DMS 273 (cell line): ENCODE measurements at regions not wholly inside any gene's neighbourhood (a gene's known extent, or its start where the extent isn't known, plus 50 kb on each side); places are given as distances from the start of the nearest gene placed in this dataset.

Experiments used
- DNase-seq: peaks from one replicate; lab custom pipeline; 2025; ENCODE audit not compliant: unreplicated experiment; lab: John Stamatoyannopoulos, UW

DNA sequence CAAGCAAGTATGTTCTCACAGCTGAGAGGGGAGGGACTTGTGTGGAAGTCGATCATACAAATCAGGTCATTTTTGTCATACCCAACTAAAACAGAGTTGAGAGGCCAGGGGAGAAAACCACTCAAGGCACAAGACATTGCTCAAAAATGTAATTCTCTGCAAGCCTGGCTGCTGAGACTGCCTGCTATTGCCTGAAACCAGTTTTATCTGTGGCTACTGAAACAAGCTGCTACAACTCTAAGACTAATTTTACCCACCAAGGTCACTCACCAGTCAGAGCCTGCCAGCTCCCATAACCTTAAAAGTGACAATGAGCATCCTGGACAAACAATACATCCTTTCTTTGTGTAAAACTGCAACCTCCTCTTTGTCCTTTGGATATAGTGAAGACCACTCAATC is 54.1 kb upstream of the CST7 start:
- no peak for DNase-seq

DNA sequence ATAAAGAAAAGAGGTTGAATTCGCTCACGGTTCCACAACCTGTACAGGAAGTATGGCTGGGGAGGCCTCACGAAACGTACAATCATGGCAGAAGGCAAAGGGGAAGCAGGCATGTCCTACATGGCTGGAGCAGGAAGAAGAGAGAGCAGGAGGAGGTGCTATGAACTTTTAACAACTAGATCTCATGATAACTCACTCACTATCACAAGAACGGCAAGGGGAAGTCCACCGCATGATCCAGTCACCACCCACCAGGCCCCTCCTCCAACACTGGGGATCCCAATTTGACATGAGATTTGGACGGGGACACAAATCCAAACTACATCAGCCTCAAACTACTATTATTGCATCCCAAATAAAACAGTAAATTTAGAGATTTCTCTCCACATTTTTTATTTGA is 53.6 kb upstream of the CST7 start:
- DNase-seq: no peak

DNA sequence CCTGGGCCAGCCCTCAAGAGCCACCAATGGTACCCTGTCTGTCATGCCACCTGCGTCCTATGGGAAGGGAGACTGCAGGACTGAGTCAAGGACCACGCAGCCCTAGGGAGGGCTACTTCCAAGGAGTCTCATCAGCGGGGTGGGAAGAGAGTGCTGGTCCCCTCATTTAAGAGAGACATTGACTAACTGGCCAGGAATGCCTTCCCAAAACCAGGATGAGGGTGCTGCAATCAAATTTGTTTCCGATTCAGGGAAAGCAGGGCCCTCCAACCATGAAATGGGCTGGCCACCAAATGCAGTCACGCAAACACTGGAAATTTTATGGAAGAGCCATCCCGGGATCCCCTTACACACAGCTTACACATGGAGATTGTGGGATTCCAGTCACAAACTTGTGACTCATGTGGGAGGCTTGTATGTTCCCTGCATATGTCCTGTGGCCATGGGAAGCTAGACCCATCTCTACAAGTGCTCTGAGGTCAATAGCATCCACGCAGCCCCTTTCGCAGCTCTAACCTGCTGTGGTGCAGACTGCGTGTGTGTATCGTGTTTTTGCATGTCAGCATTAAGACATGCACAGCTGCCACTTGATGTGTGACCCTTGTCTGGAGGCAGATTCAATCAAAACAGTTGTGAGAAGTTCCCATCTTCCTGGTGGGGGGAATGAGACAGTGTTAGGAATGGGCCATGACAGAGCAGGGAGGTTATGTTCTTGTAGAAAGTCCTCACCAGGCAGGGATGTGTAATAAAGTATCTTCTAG is 53.0 kb upstream of the CST7 start:
- no peak for DNase-seq

DNA sequence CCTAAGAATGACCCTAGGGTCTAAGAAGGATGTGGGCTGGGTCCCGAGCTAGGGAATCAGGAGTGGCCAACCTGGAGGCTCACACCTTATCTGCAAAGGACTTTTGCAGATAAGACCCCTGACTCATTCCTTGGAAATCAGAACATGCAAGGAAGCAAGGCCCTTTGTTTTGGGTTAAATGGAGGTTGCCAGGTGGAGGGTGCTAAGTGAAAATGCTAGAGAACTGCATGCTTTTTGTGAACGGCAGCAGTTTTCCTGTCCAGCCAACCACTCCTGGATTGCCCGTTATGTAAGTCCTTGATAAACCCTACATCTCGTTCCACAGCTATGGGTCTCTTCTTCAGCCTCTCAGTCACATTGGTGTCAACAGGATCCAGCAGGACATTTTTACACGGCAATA is 52.1 kb upstream of the CST7 start:
- DNase-seq: no peak

DNA sequence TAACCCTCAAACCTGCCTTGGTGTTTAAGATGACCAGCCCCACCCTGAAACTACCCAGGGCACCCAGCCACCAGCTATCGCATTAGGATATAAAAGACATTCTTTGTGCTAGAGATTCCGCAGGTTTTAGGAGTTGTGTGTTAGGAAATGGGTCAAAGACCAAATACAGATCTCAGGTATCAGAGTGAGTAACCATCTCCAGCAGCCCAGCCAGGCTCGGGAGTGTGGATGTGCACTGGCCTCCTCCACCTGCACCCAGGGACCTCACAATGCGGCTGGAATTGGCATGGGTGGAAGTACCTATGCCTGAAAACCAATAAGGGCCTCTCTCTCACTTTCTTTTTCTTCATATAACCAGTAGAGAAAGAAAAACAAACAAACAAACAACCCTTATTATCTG is 51.1 kb upstream of the CST7 start:
- no peak for DNase-seq

DNA sequence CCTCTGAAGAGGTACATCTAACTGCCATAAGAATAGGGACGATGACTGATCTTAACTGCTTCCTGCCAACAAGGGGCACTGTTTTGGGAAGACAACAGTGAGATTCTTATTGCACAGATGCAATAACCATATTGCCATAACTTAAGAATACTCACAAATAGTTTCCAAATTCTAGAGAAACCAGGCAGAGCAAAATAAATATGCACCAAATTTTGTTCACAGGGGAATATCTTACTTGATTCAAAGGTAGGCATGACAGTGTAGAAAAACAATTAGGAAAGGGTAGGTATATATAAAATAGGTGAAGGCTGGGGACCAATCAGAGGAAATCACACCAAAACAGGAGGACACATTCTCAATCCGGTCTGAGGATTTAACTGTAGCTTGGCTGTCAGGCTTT is 49.9 kb upstream of the CST7 start:
- DNase-seq: no peak
